ENCODE measurements at regions not wholly inside any gene's neighbourhood (a gene's known extent, or its start where the extent isn't known, plus 50 kb on each side); places are given as distances from the start of the nearest gene placed in this dataset.

DNA sequence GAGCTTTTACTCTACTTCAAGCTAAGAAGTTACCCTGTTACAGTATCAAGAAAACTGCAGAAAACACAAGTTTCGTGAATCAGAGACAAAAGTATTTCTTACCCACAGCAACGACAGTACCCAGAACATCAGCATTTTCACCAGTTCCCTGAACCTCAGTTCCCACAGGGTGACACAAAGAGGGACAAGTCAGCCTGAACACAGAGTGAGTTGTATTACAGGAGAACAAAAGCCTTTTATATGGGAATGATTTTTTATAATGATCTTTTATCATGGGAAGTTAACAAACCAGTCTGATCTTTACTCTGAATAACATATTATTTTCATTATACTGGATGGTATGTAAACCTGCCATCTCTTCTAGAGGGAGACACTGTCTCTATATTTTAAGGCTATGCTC is 139.0 kb upstream of the ITGA1 start:
- TF ChIP-seq ZFX (IDR thresholded peaks at IDR 0.05): no peak
- TF ChIP-seq, protein P1, sequence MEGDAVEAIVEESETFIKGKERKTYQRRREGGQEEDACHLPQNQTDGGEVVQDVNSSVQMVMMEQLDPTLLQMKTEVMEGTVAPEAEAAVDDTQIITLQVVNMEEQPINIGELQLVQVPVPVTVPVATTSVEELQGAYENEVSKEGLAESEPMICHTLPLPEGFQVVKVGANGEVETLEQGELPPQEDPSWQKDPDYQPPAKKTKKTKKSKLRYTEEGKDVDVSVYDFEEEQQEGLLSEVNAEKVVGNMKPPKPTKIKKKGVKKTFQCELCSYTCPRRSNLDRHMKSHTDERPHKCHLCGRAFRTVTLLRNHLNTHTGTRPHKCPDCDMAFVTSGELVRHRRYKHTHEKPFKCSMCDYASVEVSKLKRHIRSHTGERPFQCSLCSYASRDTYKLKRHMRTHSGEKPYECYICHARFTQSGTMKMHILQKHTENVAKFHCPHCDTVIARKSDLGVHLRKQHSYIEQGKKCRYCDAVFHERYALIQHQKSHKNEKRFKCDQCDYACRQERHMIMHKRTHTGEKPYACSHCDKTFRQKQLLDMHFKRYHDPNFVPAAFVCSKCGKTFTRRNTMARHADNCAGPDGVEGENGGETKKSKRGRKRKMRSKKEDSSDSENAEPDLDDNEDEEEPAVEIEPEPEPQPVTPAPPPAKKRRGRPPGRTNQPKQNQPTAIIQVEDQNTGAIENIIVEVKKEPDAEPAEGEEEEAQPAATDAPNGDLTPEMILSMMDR (conservative IDR thresholded peaks at IDR 0.05): no peak

Data from C4-2B (cell line).